HFF-Myc (cell line): ENCODE measurements at regions not wholly inside any gene's neighbourhood (a gene's known extent, or its start where the extent isn't known, plus 50 kb on each side); places are given as distances from the start of the nearest gene placed in this dataset.

ENCODE experiments used
- DNase-seq: peaks from one replicate; pipeline ENCODE4 v3.0.0-alpha.2; 2011; ENCODE audit warnings: low read depth; ENCODE audit errors: extremely low read depth
- H3K4me3 ChIP-seq: replicated peaks from 2 replicates; pipeline ENCODE4 v1.5.1; 2011; ENCODE audit warnings: low read depth, mild to moderate bottlenecking, control low read depth, low read length
- TF ChIP-seq, protein P1 (sequence below): IDR thresholded peaks from 2 replicates; pipeline ENCODE4 v1.5.1; 2012; ENCODE audit warnings: mild to moderate bottlenecking, low read depth, low read length, control low read depth; ENCODE audit errors: missing control alignments

DNA sequence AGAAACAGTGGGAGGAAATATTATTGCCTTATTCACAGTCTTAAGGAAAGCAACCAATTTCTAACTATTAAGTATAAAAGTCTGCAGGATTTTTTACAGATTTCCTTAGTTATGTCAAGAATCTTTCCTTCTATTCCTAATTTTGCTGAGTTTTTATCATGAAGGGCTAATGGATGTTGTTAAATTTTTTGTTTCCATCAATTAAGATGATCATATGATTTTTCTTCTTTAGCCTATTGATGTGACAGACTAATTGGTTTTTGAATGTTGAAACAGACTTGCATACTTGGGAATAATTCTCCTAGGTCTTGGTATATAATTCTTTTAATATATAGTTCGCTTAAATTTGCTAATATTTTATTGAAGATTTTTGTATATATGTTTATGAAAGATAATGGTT is 569.1 kb upstream of the KCND2 start:
- H3K4me3 ChIP-seq = no peak overlapping the region
- TF ChIP-seq, protein P1, sequence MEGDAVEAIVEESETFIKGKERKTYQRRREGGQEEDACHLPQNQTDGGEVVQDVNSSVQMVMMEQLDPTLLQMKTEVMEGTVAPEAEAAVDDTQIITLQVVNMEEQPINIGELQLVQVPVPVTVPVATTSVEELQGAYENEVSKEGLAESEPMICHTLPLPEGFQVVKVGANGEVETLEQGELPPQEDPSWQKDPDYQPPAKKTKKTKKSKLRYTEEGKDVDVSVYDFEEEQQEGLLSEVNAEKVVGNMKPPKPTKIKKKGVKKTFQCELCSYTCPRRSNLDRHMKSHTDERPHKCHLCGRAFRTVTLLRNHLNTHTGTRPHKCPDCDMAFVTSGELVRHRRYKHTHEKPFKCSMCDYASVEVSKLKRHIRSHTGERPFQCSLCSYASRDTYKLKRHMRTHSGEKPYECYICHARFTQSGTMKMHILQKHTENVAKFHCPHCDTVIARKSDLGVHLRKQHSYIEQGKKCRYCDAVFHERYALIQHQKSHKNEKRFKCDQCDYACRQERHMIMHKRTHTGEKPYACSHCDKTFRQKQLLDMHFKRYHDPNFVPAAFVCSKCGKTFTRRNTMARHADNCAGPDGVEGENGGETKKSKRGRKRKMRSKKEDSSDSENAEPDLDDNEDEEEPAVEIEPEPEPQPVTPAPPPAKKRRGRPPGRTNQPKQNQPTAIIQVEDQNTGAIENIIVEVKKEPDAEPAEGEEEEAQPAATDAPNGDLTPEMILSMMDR = no peak
- DNase-seq = no peak

DNA sequence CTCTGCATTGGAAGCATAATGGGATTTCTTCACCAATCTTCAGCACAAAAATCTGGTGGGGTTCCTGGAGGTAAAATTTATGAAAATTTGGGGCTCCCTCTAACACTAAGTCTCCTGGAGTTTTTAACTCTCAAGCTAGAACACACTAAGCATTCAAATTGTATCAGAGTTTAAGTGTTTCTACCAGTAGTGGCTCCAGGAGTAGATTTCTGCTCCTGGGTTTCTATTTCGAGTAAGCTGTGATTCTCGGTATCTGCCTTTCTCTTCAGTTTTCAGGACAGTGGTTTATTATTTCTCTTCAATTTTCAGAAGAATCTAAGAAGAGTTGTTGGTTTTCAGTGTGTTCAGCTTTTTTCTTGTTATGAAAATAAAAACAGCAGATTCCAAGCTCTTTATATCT is 566.4 kb upstream of the KCND2 start:
- no peak overlapping the region for H3K4me3 ChIP-seq
- TF ChIP-seq, protein P1 = no peak
- no peak for DNase-seq

DNA sequence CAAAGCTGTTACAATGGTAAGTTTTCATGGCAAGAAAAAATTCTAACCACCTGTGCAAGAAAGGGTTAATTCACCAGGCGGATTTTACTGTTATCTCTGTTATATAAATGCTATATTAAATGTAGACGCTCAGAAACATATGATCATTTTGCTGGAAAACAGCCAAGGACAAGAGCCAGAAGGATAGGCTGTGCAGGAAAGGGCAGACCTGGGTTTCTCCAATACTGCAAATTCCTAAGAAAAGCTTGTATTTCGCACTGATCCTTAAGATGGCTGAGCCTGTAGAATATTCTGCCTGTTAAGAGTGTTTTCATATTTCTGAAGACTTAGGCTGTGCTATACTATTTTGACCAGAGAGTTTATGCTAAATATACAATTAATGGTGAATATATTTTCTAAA is 564.1 kb upstream of the KCND2 start:
- TF ChIP-seq, protein P1 = no peak
- no peak overlapping the region for H3K4me3 ChIP-seq
- no peak for DNase-seq

DNA sequence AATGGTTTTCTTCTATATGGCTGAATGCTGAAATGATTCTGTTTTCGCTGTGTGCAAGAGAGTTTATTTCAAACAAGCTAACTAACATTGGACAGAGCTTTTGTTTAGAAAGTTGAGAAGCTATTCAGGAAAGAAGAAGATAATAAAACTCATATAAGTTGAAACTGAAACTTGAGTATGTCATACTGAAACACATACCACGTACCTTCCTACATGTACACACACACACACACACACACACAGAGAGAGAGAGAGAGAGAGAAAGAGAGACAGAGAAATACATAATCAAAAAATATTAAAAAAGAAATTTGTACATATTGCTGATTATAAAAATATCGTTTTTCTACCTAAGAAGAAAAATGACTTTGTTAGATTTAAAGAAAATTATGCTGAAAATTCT is 561.9 kb upstream of the KCND2 start:
- no peak overlapping the region for H3K4me3 ChIP-seq
- TF ChIP-seq, protein P1 = no peak
- no peak for DNase-seq

DNA sequence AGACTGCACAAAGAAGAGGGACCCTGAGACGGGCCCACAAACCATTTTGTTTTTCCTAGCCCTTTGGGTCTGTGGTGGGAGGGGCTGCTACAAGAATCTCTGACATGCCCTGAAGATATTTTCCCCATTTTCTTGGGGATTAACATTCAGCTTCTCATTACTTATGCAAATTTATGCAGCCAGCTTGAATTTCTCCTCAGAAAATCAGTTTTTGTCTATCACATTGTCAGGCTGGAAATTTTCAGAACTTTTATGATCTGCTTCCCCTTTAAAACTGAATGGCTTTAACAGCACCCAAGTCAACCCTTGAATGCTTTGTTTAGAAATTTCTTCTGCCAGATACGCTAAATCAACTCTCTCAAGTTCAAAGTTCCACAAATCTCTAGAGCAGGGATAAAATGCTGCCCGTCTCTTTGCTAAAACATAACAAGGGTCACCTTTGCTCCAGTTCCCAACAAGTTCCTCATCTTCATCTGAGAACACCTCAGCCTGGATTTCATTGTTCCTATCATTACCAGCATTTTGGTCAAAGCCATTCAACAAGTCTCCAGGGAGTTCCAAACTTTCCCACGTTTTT is 560.0 kb upstream of the KCND2 start:
- TF ChIP-seq, protein P1 = no peak
- DNase-seq = no peak
- no peak overlapping the region for H3K4me3 ChIP-seq

DNA sequence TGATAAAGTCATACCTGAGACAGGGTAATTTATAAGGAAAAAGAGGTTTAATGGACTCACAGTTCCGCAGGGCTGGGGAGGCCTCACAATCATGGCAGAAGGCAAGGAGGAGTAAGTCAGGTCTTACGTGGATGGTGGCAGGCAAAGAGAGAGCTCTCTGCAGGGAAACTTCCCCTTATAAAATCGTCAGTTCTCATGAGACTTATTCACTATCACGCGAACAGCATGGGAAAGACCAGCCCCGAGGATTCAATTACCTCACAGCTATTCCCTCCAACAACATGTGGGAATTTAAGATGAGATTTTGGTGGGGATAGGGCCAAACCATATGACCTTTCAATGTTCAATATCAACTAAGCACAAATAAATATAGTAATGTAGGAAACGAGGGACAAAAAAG is 559.4 kb upstream of the KCND2 start:
- TF ChIP-seq, protein P1 = no peak
- DNase-seq = no peak
- H3K4me3 ChIP-seq = no peak overlapping the region

DNA sequence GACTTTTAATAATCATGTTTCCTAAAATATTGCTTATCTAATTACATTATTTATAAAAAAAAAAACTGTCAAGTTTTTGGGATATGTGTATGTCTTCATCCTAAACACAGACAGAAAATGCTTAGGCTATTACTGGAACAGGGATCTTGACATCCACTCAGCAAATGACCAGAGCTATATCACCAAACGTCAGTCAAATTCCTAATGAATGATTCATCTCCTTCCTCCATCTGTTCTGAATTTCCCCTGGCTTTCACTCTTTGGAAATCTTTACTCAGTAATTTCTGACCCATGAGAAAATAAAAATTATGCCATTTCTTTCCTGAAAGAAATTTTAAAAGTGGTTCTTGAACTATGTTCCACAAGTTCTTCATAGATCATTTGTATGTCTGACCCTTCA is 552.4 kb upstream of the KCND2 start:
- DNase-seq = peak; percentile 14
- TF ChIP-seq, protein P1 = no peak
- no peak overlapping the region for H3K4me3 ChIP-seq
